SU-DHL-6 (cell line): ENCODE measurements at regions not wholly inside any gene's neighbourhood (a gene's known extent, or its start where the extent isn't known, plus 50 kb on each side); places are given as distances from the start of the nearest gene placed in this dataset.

Experiments used
- H2AFZ ChIP-seq: fragments of 200-600 bp; sonication (generic); 2 replicates; pipeline ENCODE4 v1.6.1; 2014; ENCODE audit warnings: low read depth, mild to moderate bottlenecking, moderate library complexity, mixed read lengths, antibody characterized with exemption, low read length; ENCODE audit not compliant: severe bottlenecking
- H3F3A ChIP-seq: fragments of 200-600 bp; shearing (Covaris generic); 2 replicates; pipeline ENCODE4 v1.6.0; 2016; ENCODE audit warnings: antibody characterized with exemption, mild to moderate bottlenecking; ENCODE audit not compliant: insufficient read depth
- H3K27ac ChIP-seq: fragments of 200-600 bp; sonication (generic); 2 replicates; pipeline ENCODE4 v1.5.1; 2016; ENCODE audit warnings: low read depth, mild to moderate bottlenecking, low read length, moderate library complexity, mixed read lengths
- H3K27me3 ChIP-seq: fragments of 200-600 bp; sonication (generic), shearing (Covaris generic); 2 replicates; pipeline ENCODE4 v1.6.0; 2014; ENCODE audit warnings: mild to moderate bottlenecking, low read length
- H3K36me3 ChIP-seq: fragments of 200-600 bp; sonication (generic); 2 replicates; pipeline ENCODE4 v1.6.1; 2014; ENCODE audit warnings: mild to moderate bottlenecking, low read length, mixed read lengths
- H3K4me2 ChIP-seq: fragments of 300-600, 200-600 bp; shearing (Covaris generic), sonication (generic); 2 replicates; pipeline ENCODE4 v1.6.0; 2014; ENCODE audit warnings: low read length, low read depth, mild to moderate bottlenecking; ENCODE audit not compliant: poor library complexity, severe bottlenecking
- H3K4me3 ChIP-seq: fragments of 200-600 bp; sonication (generic); 2 replicates; pipeline ENCODE4 v1.5.1; 2014; ENCODE audit warnings: antibody characterized with exemption, low read length, mild to moderate bottlenecking, mixed read lengths; ENCODE audit not compliant: insufficient read depth, poor library complexity, severe bottlenecking
- H3K79me2 ChIP-seq: fragments of 200-600 bp; sonication (generic); 2 replicates; pipeline ENCODE4 v1.6.1; 2014; ENCODE audit warnings: mild to moderate bottlenecking, low read length, moderate library complexity; ENCODE audit not compliant: insufficient read depth
- H3K9ac ChIP-seq: fragments of 200-600 bp; sonication (generic); 2 replicates; pipeline ENCODE4 v1.7.0; 2014; ENCODE audit warnings: mild to moderate bottlenecking, low read length
- H3K9me2 ChIP-seq: fragments of 200-600 bp; sonication (generic); replicated peaks from 2 replicates; pipeline ENCODE4 v1.6.1; 2014; ENCODE audit warnings: low read length; ENCODE audit not compliant: insufficient read depth
- H3K9me3 ChIP-seq: fragments of 200-600 bp; sonication (generic); 2 replicates; pipeline ENCODE4 v1.6.1; 2014; ENCODE audit warnings: low read length, mixed read lengths; ENCODE audit not compliant: insufficient read depth
- H4K20me1 ChIP-seq: fragments of 200-600 bp; sonication (generic); 2 replicates; pipeline ENCODE4 v1.6.1; 2014; ENCODE audit warnings: low read depth, mild to moderate bottlenecking, antibody characterized with exemption, low read length, moderate library complexity, mixed read lengths
- EZH2phosphoT487 ChIP-seq: fragments of 200-600 bp; sonication (generic), shearing (Covaris generic); conservative IDR thresholded peaks from 2 replicates; pipeline ENCODE4 v1.6.1; 2018; ENCODE audit warnings: mild to moderate bottlenecking, antibody characterized with exemption, low read length, moderate library complexity, mixed read lengths
- TF ChIP-seq, protein P1 (sequence below): fragments of 200-600 bp; sonication (generic); IDR thresholded peaks from one replicate; pipeline ENCODE4 v1.5.1; 2017; ENCODE audit warnings: antibody characterized with exemption, mild to moderate bottlenecking, low read length, moderate library complexity; ENCODE audit not compliant: insufficient read depth, poor library complexity, severe bottlenecking

DNA sequence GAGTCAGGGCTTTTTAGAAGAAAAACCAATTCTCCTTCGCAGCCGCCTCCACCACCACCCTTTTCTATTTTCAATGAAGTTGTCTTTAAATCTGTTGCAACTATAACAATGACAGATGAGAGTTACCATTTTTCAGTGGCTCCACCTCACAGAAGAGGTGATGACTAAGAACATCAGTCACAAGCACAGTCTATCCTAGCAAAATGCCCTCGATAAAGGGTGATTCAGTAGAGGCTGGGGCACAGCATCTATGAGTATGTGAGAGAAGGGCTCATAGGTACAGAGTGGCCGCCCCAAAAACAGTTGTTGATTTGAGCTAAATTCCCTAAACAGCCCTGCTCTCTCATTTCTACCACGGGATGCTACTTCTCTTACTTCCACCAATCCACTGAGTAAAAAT, 310.8 kb upstream of the MGAT5 start:
- Histone ChIP-seq H3F3A (no peaks in the 10 kb centered on the region), H3K27ac (no peak overlapping the region), H3K27me3 (no peaks in the 10 kb centered on the region), H3K9ac (no peak overlapping the region), H3K4me2 (no peak overlapping the region), H3K9me3 (no peaks in the 10 kb centered on the region), H2AFZ (no peak overlapping the region), H3K4me3 (no peak overlapping the region), H3K9me2 (no peaks in the 10 kb centered on the region), H3K79me2 (no peaks in the 10 kb centered on the region), H3K36me3 (no peaks in the 10 kb centered on the region), H4K20me1 (no peaks in the 10 kb centered on the region)
- no peak for TF ChIP-seq EZH2phosphoT487
- TF ChIP-seq, protein P1, sequence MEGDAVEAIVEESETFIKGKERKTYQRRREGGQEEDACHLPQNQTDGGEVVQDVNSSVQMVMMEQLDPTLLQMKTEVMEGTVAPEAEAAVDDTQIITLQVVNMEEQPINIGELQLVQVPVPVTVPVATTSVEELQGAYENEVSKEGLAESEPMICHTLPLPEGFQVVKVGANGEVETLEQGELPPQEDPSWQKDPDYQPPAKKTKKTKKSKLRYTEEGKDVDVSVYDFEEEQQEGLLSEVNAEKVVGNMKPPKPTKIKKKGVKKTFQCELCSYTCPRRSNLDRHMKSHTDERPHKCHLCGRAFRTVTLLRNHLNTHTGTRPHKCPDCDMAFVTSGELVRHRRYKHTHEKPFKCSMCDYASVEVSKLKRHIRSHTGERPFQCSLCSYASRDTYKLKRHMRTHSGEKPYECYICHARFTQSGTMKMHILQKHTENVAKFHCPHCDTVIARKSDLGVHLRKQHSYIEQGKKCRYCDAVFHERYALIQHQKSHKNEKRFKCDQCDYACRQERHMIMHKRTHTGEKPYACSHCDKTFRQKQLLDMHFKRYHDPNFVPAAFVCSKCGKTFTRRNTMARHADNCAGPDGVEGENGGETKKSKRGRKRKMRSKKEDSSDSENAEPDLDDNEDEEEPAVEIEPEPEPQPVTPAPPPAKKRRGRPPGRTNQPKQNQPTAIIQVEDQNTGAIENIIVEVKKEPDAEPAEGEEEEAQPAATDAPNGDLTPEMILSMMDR: no peak

DNA sequence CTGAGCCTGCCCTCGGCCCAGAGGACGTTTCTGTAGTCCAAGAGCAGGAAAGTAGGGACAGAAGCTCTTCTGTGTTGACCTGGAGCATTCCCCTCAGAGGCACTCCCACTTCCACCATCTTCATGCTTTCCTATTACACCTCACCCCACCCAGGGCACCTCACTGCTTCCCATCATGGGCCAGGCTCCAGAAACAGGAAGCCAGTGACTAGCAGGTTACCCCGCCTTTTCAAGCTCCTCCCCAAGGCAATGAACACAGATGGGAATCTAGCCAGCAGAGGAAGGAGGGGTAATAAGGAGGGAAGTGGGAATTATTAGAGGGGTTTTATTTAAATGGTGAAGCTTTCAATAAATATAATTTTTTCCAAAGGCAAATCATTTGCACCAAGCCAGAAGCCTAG, 308.8 kb upstream of the MGAT5 start:
- no peak overlapping the region for H3K27ac ChIP-seq
- H3K9ac ChIP-seq: no peak overlapping the region
- H3K9me3 ChIP-seq: no peaks in the 10 kb centered on the region
- no peaks in the 10 kb centered on the region for H3K36me3 ChIP-seq
- H3K79me2 ChIP-seq: no peaks in the 10 kb centered on the region
- H3F3A ChIP-seq: no peaks in the 10 kb centered on the region
- H3K9me2 ChIP-seq: no peaks in the 10 kb centered on the region
- no peak for TF ChIP-seq EZH2phosphoT487
- TF ChIP-seq, protein P1: no peak
- no peaks in the 10 kb centered on the region for H4K20me1 ChIP-seq
- no peak overlapping the region for H3K4me3 ChIP-seq
- no peak overlapping the region for H2AFZ ChIP-seq
- no peaks in the 10 kb centered on the region for H3K27me3 ChIP-seq
- H3K4me2 ChIP-seq: no peak overlapping the region

DNA sequence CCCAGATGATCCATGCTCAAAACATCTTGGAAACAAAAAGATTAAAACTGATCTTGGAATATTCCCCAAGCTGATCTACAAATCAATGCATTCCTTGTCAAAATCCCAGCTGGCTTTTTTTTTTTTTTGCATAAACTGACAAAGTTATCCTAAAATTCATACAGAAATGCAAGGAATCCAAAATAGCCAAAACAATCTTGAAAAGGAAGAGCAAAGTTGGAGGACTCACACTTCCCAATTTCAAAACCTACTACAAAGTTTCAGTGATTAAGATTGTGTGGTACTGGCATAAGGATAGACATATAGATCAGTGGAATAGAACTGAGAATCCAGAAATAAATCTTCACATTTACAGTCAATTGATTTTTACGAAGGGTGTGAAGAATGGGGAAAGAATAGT, 306.8 kb upstream of the MGAT5 start:
- Histone ChIP-seq H3K27ac (no peak overlapping the region), H3F3A (no peaks in the 10 kb centered on the region), H3K9me3 (no peaks in the 10 kb centered on the region), H3K36me3 (no peaks in the 10 kb centered on the region), H3K4me3 (no peak overlapping the region), H3K27me3 (no peaks in the 10 kb centered on the region), H2AFZ (no peak overlapping the region), H3K4me2 (no peak overlapping the region), H3K79me2 (no peaks in the 10 kb centered on the region), H3K9ac (no peak overlapping the region), H4K20me1 (no peaks in the 10 kb centered on the region), H3K9me2 (no peaks in the 10 kb centered on the region)
- TF ChIP-seq EZH2phosphoT487: no peak
- TF ChIP-seq, protein P1: no peak
